Caco-2 (cell line): ENCODE measurements at regions not wholly inside any gene's neighbourhood (a gene's known extent, or its start where the extent isn't known, plus 50 kb on each side); places are given as distances from the start of the nearest gene placed in this dataset.

ENCODE experiments used
- BruUV-seq: library from RNA; stranded (reverse); fragments of 400-500 nt; replicated peaks from 2 replicates; lab custom pipeline; 2021; lab: Mats Ljungman, UMichigan
- CTCF ChIA-PET: fragments of 300-600 bp; sonication (Branson Sonifier 250); formaldehyde crosslinking; loops from one replicate; lab custom pipeline; 2022; ENCODE audit warnings: antibody characterized with exemption; lab: Charles Lee
- POLR2A ChIA-PET: fragments of 300-600 bp; sonication (Branson Sonifier 250); formaldehyde crosslinking; loops from one replicate; lab custom pipeline; 2022; ENCODE audit warnings: antibody characterized with exemption; lab: Charles Lee
- DNase-seq, 2 experiments: peaks; one replicate each; pipeline versions ENCODE4 v3.0.0 to v3.0.0-alpha.2; 2020 to 2022
- H3K27me3 ChIP-seq: replicated peaks from 2 replicates; pipeline ENCODE4 v1.6.0; 2011; ENCODE audit warnings: low read length; ENCODE audit not compliant: control insufficient read depth, insufficient read depth
- H3K36me3 ChIP-seq: 2 replicates; pipeline ENCODE4 v1.5.1; 2011; ENCODE audit warnings: low read length; ENCODE audit not compliant: control insufficient read depth, insufficient read depth
- H3K4me1 ChIP-seq: fragments of 250-450 bp; sonication (Bioruptor Pico); 2 replicates; pipeline ENCODE4 v1.5.1; 2020; ENCODE audit warnings: mild to moderate bottlenecking
- H3K4me3 ChIP-seq: 2 replicates; pipeline ENCODE4 v1.5.1; 2011; ENCODE audit warnings: low read depth, mild to moderate bottlenecking, control low read depth, low read length
- H3K9me3 ChIP-seq: fragments of 250-450 bp; sonication (Bioruptor Pico); 2 replicates; pipeline ENCODE4 v1.5.1; 2020; ENCODE audit warnings: mild to moderate bottlenecking, moderate library complexity
- H3K27ac Mint-ChIP-seq: one replicate; pipeline ENCODE4 v1.8.0; 2022; ENCODE audit warnings: mixed read lengths; ENCODE audit not compliant: unreplicated experiment
- H3K27me3 Mint-ChIP-seq: one replicate; pipeline ENCODE4 v1.8.0; 2022; ENCODE audit warnings: mixed read lengths; ENCODE audit not compliant: insufficient read depth, unreplicated experiment
- H3K36me3 Mint-ChIP-seq: one replicate; pipeline ENCODE4 v1.8.0; 2022; ENCODE audit warnings: mild to moderate bottlenecking, mixed read lengths; ENCODE audit not compliant: insufficient read depth, unreplicated experiment
- H3K4me1 Mint-ChIP-seq: one replicate; pipeline ENCODE4 v1.8.0; 2022; ENCODE audit warnings: low read depth, mixed read lengths; ENCODE audit not compliant: unreplicated experiment
- H3K4me3 Mint-ChIP-seq: one replicate; pipeline ENCODE4 v1.8.0; 2022; ENCODE audit warnings: mild to moderate bottlenecking, moderate library complexity, mixed read lengths; ENCODE audit not compliant: unreplicated experiment
- H3K9me3 Mint-ChIP-seq: one replicate; pipeline ENCODE4 v1.8.0; 2022; ENCODE audit warnings: mixed read lengths; ENCODE audit not compliant: unreplicated experiment
- CTCF ChIP-seq, 2 experiments: fragments of 200-600 bp in 1 of 2; IDR thresholded peaks; 1 replicate in 1 of 2; 2 replicates in 1 of 2; pipeline versions ENCODE4 v1.5.1 to v1.8.0; 2011 to 2022; ENCODE audit warnings: antibody characterized with exemption in 1 of 2, control low read depth in 1 of 2, inconsistent platforms in 1 of 2, low read depth in 1 of 2, low read length in 1 of 2, mild to moderate bottlenecking in 1 of 2, moderate library complexity in 1 of 2; ENCODE audit not compliant: insufficient read depth in 1 of 2, severe bottlenecking in 1 of 2, unreplicated experiment in 1 of 2
- intact Hi-C: fragments of 100-400 bp; cut with micrococcal nuclease; formaldehyde crosslinking; loops from one replicate; pipeline ENCODE4 v1.10.0; 2022; ENCODE audit not compliant: unreplicated experiment

DNA sequence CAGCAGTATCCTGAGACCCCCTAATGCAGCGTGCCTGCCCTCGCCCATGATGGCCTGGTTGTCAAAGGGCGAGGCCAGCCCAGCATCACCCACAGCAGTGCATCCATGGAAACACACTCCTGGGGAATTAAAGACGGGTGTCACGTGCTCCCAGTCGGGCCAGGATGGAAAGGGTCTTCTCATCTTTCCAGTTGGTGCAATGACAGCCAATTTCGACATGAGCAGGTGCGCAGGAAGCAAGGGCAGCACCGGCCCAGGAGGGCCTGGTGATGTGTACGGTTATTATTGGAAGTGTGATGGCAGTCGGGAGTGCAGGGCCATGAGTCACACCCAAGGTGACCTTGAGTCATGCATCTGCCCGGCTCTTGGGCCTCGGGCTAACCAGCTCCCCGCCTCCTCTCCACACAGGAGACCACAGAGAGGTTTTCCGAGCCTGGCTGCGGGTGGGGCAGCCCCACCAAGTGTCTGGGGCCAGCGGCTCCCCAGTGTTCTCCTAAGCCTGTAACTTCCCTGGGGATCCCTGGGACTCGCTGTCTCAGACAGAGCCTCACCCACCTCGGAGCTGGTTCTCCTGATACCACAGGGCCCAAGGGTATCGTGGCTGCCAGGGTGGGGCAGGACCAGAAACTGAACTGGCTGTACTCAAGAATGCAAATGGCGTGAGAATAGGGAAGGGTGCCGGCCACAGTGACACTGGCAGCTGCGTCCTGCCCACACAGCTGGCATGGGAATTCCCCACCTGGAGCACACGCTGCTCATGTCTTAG, 119.8 kb downstream of the SIK1 start:
- no peaks in the 10 kb centered on the region for H3K9me3 ChIP-seq
- ChIA-PET POLR2A (no interaction called here), CTCF (no interaction called here)
- no peak overlapping the region for H3K27ac Mint-ChIP-seq
- peaks cover 17% of the 10 kb centered on the region for H3K4me1 Mint-ChIP-seq
- H3K4me3 Mint-ChIP-seq, result no peak overlapping the region
- H3K4me3 ChIP-seq, result no peak overlapping the region
- no peak for DNase-seq
- no peak for TF ChIP-seq CTCF (IDR thresholded peaks at IDR 0.05; ENCODE audit: insufficient read depth in 1 of 2, low read depth in 1 of 2, low read length in 1 of 2, severe bottlenecking in 1 of 2, unreplicated experiment in 1 of 2)
- H3K27me3 ChIP-seq, result no peaks in the 10 kb centered on the region
- H3K4me1 ChIP-seq, result peaks cover 20% of the 10 kb centered on the region
- no peaks in the 10 kb centered on the region for H3K27me3 Mint-ChIP-seq
- no peaks in the 10 kb centered on the region for H3K36me3 Mint-ChIP-seq
- BruUV-seq, result no TSS peak
- intact Hi-C loops, result no loop called here
- H3K36me3 ChIP-seq, result no peaks in the 10 kb centered on the region
- no peaks in the 10 kb centered on the region for H3K9me3 Mint-ChIP-seq

GRCh38 chr21:43306391-43306790, 120.5 kb downstream of the SIK1 start:
- intact Hi-C loops, result no loop called here
- Mint-ChIP-seq H3K36me3 (no peaks in the 10 kb centered on the region), H3K4me3 (no peak overlapping the region), H3K27me3 (no peaks in the 10 kb centered on the region), H3K9me3 (no peaks in the 10 kb centered on the region), H3K4me1 (peaks cover 10% of the 10 kb centered on the region), H3K27ac (no peak overlapping the region)
- CTCF ChIA-PET, result no interaction called here
- H3K9me3 ChIP-seq, result no peaks in the 10 kb centered on the region
- no peaks in the 10 kb centered on the region for H3K27me3 ChIP-seq
- no TSS peak for BruUV-seq
- no peak for TF ChIP-seq CTCF (IDR thresholded peaks at IDR 0.05; ENCODE audit: insufficient read depth in 1 of 2, low read depth in 1 of 2, low read length in 1 of 2, severe bottlenecking in 1 of 2, unreplicated experiment in 1 of 2)
- no peaks in the 10 kb centered on the region for H3K36me3 ChIP-seq
- no peak for DNase-seq
- POLR2A ChIA-PET, result no interaction called here
- H3K4me3 ChIP-seq, result no peak overlapping the region
- H3K4me1 ChIP-seq, result peaks cover 13% of the 10 kb centered on the region

DNA sequence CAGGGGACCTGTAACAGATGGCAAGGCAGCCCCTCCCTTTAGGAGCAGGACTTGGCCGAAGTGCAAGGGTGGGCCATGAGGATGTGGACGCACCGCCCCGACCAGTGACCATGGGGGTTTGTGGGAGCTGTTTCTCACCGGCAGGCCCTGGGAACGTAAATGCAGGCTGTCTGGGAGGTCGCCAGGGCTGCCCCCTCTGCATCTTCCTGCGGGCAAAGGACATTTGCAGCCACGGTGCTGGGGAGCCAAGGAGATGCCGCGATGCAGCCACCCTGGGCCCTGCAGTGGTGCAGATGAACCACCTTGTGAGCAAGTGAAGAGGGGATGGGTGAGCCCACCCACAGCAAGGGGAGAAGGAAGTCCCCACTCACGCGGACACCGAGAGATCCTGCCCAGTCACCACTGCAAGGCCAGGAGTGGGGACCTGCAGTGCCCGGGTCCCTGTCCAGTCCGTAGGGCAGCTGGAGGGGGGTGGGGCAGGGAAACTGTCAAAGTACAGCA, 121.1 kb downstream of the SIK1 start:
- no peak for TF ChIP-seq CTCF (IDR thresholded peaks at IDR 0.05; ENCODE audit: insufficient read depth in 1 of 2, low read depth in 1 of 2, low read length in 1 of 2, severe bottlenecking in 1 of 2, unreplicated experiment in 1 of 2)
- peaks cover 8% of the 10 kb centered on the region for H3K4me1 ChIP-seq
- H3K27ac Mint-ChIP-seq, result no peak overlapping the region
- BruUV-seq, result no TSS peak
- DNase-seq, result no peak
- no peaks in the 10 kb centered on the region for H3K9me3 Mint-ChIP-seq
- H3K4me1 Mint-ChIP-seq, result peaks cover 8% of the 10 kb centered on the region
- CTCF ChIA-PET, result no interaction called here
- no peak overlapping the region for H3K4me3 ChIP-seq
- H3K27me3 Mint-ChIP-seq, result no peaks in the 10 kb centered on the region
- POLR2A ChIA-PET, result no interaction called here
- no peaks in the 10 kb centered on the region for H3K27me3 ChIP-seq
- H3K4me3 Mint-ChIP-seq, result no peak overlapping the region
- intact Hi-C loops, result no loop called here
- no peaks in the 10 kb centered on the region for H3K36me3 ChIP-seq
- H3K36me3 Mint-ChIP-seq, result no peaks in the 10 kb centered on the region
- no peaks in the 10 kb centered on the region for H3K9me3 ChIP-seq
